IPS-20b (cell line): ENCODE measurements at regions not wholly inside any gene's neighbourhood (a gene's known extent, or its start where the extent isn't known, plus 50 kb on each side); places are given as distances from the start of the nearest gene placed in this dataset.
"Not testable (repeated sequence)": the region's sequence is repeated elsewhere in the genome, so short reads cannot be mapped to it uniquely, and the experiment has no call there.

Experiments used
- H3K27ac ChIP-seq: one replicate; pipeline ENCODE4 v1.5.1; 2013; ENCODE audit warnings: low read length
- H3K27me3 ChIP-seq: 2 replicates; pipeline ENCODE4 v1.6.1; 2013; ENCODE audit warnings: mild to moderate bottlenecking, low read length, inconsistent platforms; ENCODE audit not compliant: insufficient read depth
- H3K36me3 ChIP-seq: 2 replicates; pipeline ENCODE4 v1.6.1; 2013; ENCODE audit warnings: low read depth, mild to moderate bottlenecking, inconsistent platforms, low read length, moderate library complexity; ENCODE audit not compliant: insufficient read depth
- H3K4me1 ChIP-seq: 2 replicates; pipeline ENCODE4 v1.6.1; 2013; ENCODE audit warnings: mild to moderate bottlenecking, control low read depth, inconsistent platforms, low read length, moderate library complexity; ENCODE audit not compliant: insufficient read depth
- H3K4me3 ChIP-seq: 2 replicates; pipeline ENCODE4 v1.5.1; 2013; ENCODE audit warnings: mild to moderate bottlenecking, low read length, inconsistent platforms
- H3K9ac ChIP-seq: 2 replicates; pipeline ENCODE4 v1.6.1; 2013; ENCODE audit warnings: low read depth, mild to moderate bottlenecking, inconsistent platforms, low read length, moderate library complexity
- H3K9me3 ChIP-seq: 2 replicates; pipeline ENCODE4 v1.6.1; 2013; ENCODE audit warnings: mild to moderate bottlenecking, low read depth, low read length, inconsistent platforms; ENCODE audit not compliant: insufficient read depth

GRCh38 chr6:12637960-12638641, 78.5 kb upstream of the PHACTR1 start:
- Histone ChIP-seq H3K9ac (no peak overlapping the region), H3K9me3 (no peaks in the 10 kb centered on the region; the same call in 1 of the 2 replicates), H3K4me3 (no peak overlapping the region), H3K27ac (no peak overlapping the region), H3K36me3 (no peaks in the 10 kb centered on the region), H3K27me3 (no peaks in the 10 kb centered on the region), H3K4me1 (no peaks in the 10 kb centered on the region)

DNA sequence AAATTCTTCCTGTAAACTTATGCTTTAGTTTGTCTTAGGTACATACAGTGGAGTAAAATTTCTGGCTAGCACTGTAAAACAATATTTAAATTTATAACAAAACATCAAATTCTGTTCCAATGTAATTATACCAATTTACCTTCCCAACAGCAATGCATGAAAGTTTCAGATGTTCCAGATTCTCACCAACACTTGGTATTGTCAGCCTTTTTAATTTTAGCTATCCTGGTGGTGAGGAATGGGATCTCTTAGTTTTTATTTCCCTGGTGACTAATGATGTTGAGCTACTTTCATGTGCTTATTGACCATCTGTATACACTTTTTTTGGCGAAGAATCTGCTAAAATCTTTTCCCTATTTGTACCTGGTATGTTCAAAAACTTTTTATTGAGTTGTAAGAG, 76.1 kb upstream of the PHACTR1 start:
- no peaks in the 10 kb centered on the region for H3K27me3 ChIP-seq
- no peak overlapping the region for H3K27ac ChIP-seq
- H3K36me3 ChIP-seq = no peaks in the 10 kb centered on the region
- no peaks in the 10 kb centered on the region; the same call in 1 of the 2 replicates for H3K9me3 ChIP-seq
- H3K9ac ChIP-seq = no peak overlapping the region
- H3K4me1 ChIP-seq = no peaks in the 10 kb centered on the region
- no peak overlapping the region for H3K4me3 ChIP-seq

DNA sequence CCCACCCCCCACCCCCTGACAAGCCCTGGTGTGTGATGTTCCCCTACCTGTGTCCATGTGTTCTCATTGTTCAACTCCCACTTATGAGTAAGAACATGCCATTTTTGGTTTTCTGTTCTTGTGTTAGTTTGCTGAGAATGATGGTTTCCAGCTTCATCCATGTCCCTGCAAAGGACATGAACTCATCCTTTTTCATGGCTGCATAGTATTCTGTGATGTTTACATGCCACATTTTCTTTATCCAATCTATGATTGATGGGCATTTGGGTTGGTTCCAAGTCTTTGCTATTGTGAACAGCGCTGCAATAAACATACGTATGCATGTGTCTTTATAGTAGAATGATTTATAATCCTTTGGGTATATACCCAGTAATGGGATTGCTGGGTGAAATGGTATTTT, 74.8 kb upstream of the PHACTR1 start:
- not testable (repeated sequence) for H3K4me1 ChIP-seq, H3K27ac ChIP-seq

GRCh38 chr6:12645941-12646340, 70.6 kb upstream of the PHACTR1 start:
- Histone ChIP-seq H3K4me1 (no peaks in the 10 kb centered on the region), H3K4me3 (no peak overlapping the region), H3K36me3 (no peaks in the 10 kb centered on the region), H3K9me3 (no peaks in the 10 kb centered on the region), H3K27me3 (no peaks in the 10 kb centered on the region), H3K27ac (no peak overlapping the region), H3K9ac (no peak overlapping the region)

More for the DNA sequence above, 74.8 kb upstream of the PHACTR1 start:
- not testable (repeated sequence) for H3K9ac ChIP-seq, H3K27me3 ChIP-seq, H3K4me3 ChIP-seq, H3K36me3 ChIP-seq, H3K9me3 ChIP-seq

DNA sequence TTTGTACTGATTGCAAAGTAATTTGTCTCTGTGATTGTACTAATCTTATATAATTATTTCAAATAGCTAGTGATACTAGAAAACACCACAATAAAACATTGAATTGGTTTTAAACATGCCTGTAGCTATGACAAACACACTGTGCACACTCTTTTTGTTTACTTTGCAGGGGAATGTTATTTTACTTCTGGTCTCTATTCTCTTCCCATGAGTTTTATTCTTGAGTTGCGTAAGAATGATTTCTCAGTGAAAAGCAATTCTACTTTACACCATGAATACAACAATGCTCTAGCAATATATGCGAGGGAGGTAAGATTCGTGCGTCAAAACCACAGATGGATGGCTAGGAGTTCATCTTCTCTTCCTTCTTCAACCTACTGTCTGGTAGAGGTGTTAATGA, 68.4 kb upstream of the PHACTR1 start:
- no peaks in the 10 kb centered on the region for H3K9me3 ChIP-seq
- no peak overlapping the region for H3K9ac ChIP-seq
- no peaks in the 10 kb centered on the region for H3K36me3 ChIP-seq
- H3K27me3 ChIP-seq = 0 out of 2 replicates have a peak, but pooled peaks cover 5% of the 10 kb centered on the region
- H3K4me1 ChIP-seq = no peaks in the 10 kb centered on the region
- no peak overlapping the region for H3K4me3 ChIP-seq
- H3K27ac ChIP-seq = no peak overlapping the region

DNA sequence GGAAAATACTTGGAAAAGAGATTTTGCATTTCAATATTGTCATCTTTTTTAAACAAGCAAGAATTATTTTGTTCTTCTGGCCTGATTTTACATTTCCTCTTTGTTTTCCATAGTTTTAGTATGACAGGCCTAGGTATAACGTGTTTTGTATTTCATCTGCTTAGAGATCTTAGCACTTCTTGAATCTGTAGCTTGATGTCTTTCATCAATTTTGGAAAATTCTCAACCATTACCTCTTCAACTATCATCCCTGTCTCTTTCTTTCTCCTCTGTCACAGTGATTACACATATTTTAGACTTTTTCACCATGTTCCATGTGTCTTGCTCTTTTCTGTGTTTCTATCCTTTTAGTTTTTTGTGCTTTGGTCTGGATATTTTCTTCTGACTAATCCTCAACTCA, 67.2 kb upstream of the PHACTR1 start:
- no peak overlapping the region for H3K4me3 ChIP-seq
- no peak overlapping the region for H3K9ac ChIP-seq
- H3K27ac ChIP-seq = no peak overlapping the region
- H3K9me3 ChIP-seq = no peaks in the 10 kb centered on the region
- H3K36me3 ChIP-seq = no peaks in the 10 kb centered on the region
- no peaks in the 10 kb centered on the region for H3K4me1 ChIP-seq
- peaks cover 12% of the 10 kb centered on the region for H3K27me3 ChIP-seq

GRCh38 chr6:12653486-12653885, 63.1 kb upstream of the PHACTR1 start:
- Histone ChIP-seq H3K9me3 (no peaks in the 10 kb centered on the region), H3K36me3 (no peaks in the 10 kb centered on the region), H3K9ac (no peak overlapping the region), H3K27me3 (peaks cover 48% of the 10 kb centered on the region), H3K4me1 (no peaks in the 10 kb centered on the region), H3K4me3 (no peak overlapping the region), H3K27ac (no peak overlapping the region)

GRCh38 chr6:12654107-12654506, 62.5 kb upstream of the PHACTR1 start:
- H3K4me3 ChIP-seq = no peak overlapping the region
- H3K36me3 ChIP-seq = no peaks in the 10 kb centered on the region
- no peaks in the 10 kb centered on the region for H3K4me1 ChIP-seq
- H3K27me3 ChIP-seq = peaks cover 49% of the 10 kb centered on the region
- H3K9ac ChIP-seq = no peak overlapping the region
- no peak overlapping the region for H3K27ac ChIP-seq
- no peaks in the 10 kb centered on the region for H3K9me3 ChIP-seq

DNA sequence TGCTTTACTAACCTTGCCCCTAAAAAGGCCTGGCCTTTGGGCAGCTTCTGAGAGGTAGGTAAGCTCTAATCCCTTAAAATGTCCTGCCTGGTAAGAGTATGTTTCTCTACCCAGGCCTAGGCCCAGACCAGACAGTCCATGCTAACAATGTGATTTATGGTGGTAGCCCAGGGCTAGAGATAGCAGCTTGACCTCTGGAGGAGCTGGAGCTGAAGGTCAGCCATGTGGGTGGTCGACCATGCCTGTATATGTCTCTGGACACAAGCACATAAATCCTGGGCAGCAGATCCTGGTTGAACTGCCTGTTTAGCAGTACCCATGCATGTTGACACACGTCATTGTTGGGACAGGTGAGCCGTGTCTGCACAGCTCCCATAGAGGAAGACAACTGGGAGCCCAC, 62.1 kb upstream of the PHACTR1 start:
- no peak overlapping the region for H3K4me3 ChIP-seq
- H3K4me1 ChIP-seq = no peaks in the 10 kb centered on the region
- peaks cover 49% of the 10 kb centered on the region for H3K27me3 ChIP-seq
- H3K9me3 ChIP-seq = no peaks in the 10 kb centered on the region
- H3K27ac ChIP-seq = no peak overlapping the region
- no peak overlapping the region for H3K9ac ChIP-seq
- H3K36me3 ChIP-seq = no peaks in the 10 kb centered on the region

GRCh38 chr6:12656906-12657305, 59.7 kb upstream of the PHACTR1 start:
- no peak overlapping the region for H3K27ac ChIP-seq
- no peak overlapping the region for H3K4me3 ChIP-seq
- no peaks in the 10 kb centered on the region for H3K4me1 ChIP-seq
- no peak overlapping the region for H3K9ac ChIP-seq
- no peaks in the 10 kb centered on the region for H3K9me3 ChIP-seq
- H3K27me3 ChIP-seq = peaks cover 53% of the 10 kb centered on the region
- H3K36me3 ChIP-seq = no peaks in the 10 kb centered on the region

DNA sequence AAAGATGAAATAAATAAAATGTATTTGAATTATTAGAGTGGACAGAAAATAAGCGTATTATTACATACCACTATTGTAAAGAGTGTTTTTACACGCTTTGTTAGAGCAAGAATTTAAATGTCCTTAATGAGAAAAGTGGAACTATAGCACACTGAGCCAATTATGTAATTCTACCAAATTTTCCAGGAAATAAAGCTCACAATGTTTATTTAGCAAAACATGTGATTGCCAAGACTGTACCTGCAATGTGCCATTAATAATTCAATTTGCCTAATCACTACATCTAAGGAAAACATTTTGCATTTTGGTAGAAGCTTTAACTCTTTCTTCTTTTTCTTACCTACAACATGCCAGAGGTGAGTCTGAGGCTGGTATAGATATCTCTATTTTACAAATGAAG, 58.7 kb upstream of the PHACTR1 start:
- Histone ChIP-seq H3K27me3 (peaks cover 48% of the 10 kb centered on the region), H3K4me1 (no peaks in the 10 kb centered on the region), H3K4me3 (no peak overlapping the region), H3K9ac (no peak overlapping the region), H3K36me3 (no peaks in the 10 kb centered on the region), H3K27ac (no peak overlapping the region), H3K9me3 (no peaks in the 10 kb centered on the region)

DNA sequence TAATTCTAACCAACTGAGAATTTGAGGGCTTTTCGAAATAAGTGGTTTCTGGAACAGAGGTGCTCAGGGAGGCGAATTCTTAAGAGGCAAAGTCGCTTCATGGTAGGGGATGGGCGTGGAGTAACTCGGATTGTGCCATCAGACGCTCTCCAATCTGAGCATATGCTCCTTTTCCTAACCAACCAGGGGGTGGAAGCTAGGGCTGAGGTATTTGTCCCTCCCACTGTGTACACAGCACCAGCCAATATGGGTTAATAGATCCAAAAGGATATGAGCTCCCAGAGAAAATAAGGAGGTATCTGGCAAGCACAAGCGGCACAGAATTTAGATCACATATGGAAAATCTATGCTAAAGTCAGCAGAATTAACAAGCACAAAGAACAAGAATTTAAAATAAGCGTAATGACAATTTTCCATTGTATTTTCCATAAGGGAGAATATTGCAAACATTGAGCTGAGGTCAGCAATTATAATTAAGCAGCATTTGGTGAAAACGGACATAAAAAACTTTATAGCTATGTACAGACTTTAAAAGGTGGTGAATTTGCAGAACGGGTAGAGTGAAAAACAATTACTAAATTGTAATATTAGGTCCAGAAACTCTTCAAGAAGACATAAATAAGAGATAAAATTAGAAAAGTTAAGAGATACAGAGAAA, 55.0 kb upstream of the PHACTR1 start:
- no peaks in the 10 kb centered on the region for H3K9me3 ChIP-seq
- H3K27ac ChIP-seq = no peak overlapping the region
- H3K36me3 ChIP-seq = no peaks in the 10 kb centered on the region
- no peaks in the 10 kb centered on the region for H3K4me1 ChIP-seq
- peaks cover 21% of the 10 kb centered on the region for H3K27me3 ChIP-seq
- no peak overlapping the region for H3K4me3 ChIP-seq
- H3K9ac ChIP-seq = no peak overlapping the region; the same call in 1 of the 2 replicates
